HFFc6 (cell line): ENCODE measurements at regions not wholly inside any gene's neighbourhood (a gene's known extent, or its start where the extent isn't known, plus 50 kb on each side); places are given as distances from the start of the nearest gene placed in this dataset.
A peak's percentile ranks its signal among the peaks of the same experiment; 100 is the strongest.

Experiments
- DNase-seq: peaks from one replicate; pipeline ENCODE4 v3.0.0-alpha.2; 2018
- H3K27ac Mint-ChIP-seq: 2 replicates; pipeline ENCODE4 v1.8.0; 2020; ENCODE audit warnings: mild to moderate bottlenecking, mixed read lengths
- H3K27me3 Mint-ChIP-seq: 2 replicates; pipeline ENCODE4 v1.8.0; 2021; ENCODE audit warnings: mild to moderate bottlenecking, moderate library complexity, mixed read lengths; ENCODE audit not compliant: insufficient read depth
- H3K36me3 Mint-ChIP-seq: 2 replicates; pipeline ENCODE4 v1.8.0; 2021; ENCODE audit warnings: low read depth, mixed read lengths
- H3K4me1 Mint-ChIP-seq: 2 replicates; pipeline ENCODE4 v1.8.0; 2020; ENCODE audit warnings: low read depth, mixed read lengths
- H3K4me3 Mint-ChIP-seq: 2 replicates; pipeline ENCODE4 v1.8.0; 2020; ENCODE audit warnings: mild to moderate bottlenecking, moderate library complexity, mixed read lengths
- H3K9me3 Mint-ChIP-seq: 2 replicates; pipeline ENCODE4 v1.8.0; 2020; ENCODE audit warnings: mild to moderate bottlenecking, mixed read lengths
- TF ChIP-seq, protein P1 (sequence below): fragments of 200-600 bp; sonication (generic); IDR thresholded peaks from 2 replicates; pipeline ENCODE4 v1.5.0; 2021; ENCODE audit warnings: antibody characterized with exemption, mild to moderate bottlenecking

GRCh38 chr3:72044231-72044855 lies 259.4 kb upstream of the PROK2 start:
- no peak overlapping the region for H3K4me3 Mint-ChIP-seq
- peaks cover 9% of the 10 kb centered on the region for H3K4me1 Mint-ChIP-seq
- H3K9me3 Mint-ChIP-seq: no peaks in the 10 kb centered on the region
- no peaks in the 10 kb centered on the region for H3K36me3 Mint-ChIP-seq
- TF ChIP-seq, protein P1, sequence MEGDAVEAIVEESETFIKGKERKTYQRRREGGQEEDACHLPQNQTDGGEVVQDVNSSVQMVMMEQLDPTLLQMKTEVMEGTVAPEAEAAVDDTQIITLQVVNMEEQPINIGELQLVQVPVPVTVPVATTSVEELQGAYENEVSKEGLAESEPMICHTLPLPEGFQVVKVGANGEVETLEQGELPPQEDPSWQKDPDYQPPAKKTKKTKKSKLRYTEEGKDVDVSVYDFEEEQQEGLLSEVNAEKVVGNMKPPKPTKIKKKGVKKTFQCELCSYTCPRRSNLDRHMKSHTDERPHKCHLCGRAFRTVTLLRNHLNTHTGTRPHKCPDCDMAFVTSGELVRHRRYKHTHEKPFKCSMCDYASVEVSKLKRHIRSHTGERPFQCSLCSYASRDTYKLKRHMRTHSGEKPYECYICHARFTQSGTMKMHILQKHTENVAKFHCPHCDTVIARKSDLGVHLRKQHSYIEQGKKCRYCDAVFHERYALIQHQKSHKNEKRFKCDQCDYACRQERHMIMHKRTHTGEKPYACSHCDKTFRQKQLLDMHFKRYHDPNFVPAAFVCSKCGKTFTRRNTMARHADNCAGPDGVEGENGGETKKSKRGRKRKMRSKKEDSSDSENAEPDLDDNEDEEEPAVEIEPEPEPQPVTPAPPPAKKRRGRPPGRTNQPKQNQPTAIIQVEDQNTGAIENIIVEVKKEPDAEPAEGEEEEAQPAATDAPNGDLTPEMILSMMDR: no peak
- H3K27ac Mint-ChIP-seq: no peak overlapping the region
- H3K27me3 Mint-ChIP-seq: peaks cover 26% of the 10 kb centered on the region
- peak; percentile 28 for DNase-seq

GRCh38 chr3:72043204-72044133 lies 258.5 kb upstream of the PROK2 start:
- Mint-ChIP-seq H3K4me3 (no peak overlapping the region), H3K27me3 (peaks cover 24% of the 10 kb centered on the region), H3K9me3 (no peaks in the 10 kb centered on the region), H3K36me3 (no peaks in the 10 kb centered on the region), H3K4me1 (peaks cover 9% of the 10 kb centered on the region), H3K27ac (no peak overlapping the region)
- TF ChIP-seq, protein P1: no peak
- no peak for DNase-seq

- no peaks in the 10 kb centered on the region; the same call in 1 of the 2 replicates for H3K9me3 Mint-ChIP-seq
- peaks cover 20% of the 10 kb centered on the region for H3K27me3 Mint-ChIP-seq
- peaks cover 9% of the 10 kb centered on the region for H3K4me1 Mint-ChIP-seq
- H3K4me3 Mint-ChIP-seq: no peak overlapping the region
- peak; percentile 13 for DNase-seq
- H3K36me3 Mint-ChIP-seq: no peaks in the 10 kb centered on the region
- TF ChIP-seq, protein P1: no peak
- no peak overlapping the region for H3K27ac Mint-ChIP-seq
Observed at GRCh38 chr3:72042397-72043203, 257.7 kb upstream of the PROK2 start.

DNA sequence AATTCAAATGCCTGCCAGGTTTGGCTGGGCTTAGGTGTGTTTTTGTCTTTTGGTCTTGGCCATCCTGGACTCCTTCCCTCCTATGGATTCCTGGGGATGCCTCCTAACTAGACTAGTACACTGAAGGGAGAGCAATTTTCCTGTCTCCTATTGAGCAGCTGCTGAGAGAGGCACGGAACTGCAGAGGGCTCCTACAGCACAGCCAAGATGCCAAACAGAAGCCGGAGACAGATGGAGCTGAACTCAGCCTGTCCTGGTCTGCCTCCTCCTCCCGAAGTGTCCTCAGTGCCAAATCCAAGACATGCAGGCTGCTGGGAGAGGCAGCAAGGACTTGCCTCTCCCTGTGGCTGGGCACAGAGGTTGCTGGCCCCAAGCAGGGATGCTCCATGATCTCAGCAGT lies 256.6 kb upstream of the PROK2 start:
- TF ChIP-seq, protein P1: no peak
- no peak for DNase-seq

DNA sequence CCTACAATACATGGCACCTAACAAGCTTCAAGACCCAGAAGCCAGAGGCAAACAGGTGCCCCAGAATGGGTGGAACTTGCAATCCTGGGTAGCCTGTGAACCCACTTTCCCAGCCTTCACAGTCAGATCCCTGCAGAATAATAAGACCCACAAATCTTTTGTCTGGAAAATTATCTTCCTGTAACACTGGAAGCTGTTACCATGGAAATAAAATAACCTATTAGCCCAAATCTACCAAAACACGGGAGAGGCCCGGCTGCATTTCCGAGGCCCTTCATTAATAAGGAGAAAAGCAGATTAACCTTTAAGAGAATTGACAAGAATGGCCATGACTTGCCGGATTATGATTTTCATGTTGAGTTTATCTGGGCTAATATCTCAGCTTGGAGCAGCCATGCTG lies 256.1 kb upstream of the PROK2 start:
- peaks cover 9% of the 10 kb centered on the region for H3K4me1 Mint-ChIP-seq
- no peaks in the 10 kb centered on the region for H3K36me3 Mint-ChIP-seq
- peaks cover 16% of the 10 kb centered on the region for H3K27me3 Mint-ChIP-seq

More for the DNA sequence above, 256.6 kb upstream of the PROK2 start:
- Mint-ChIP-seq H3K27ac (no peak overlapping the region), H3K4me3 (no peak overlapping the region), H3K4me1 (peaks cover 9% of the 10 kb centered on the region), H3K36me3 (no peaks in the 10 kb centered on the region), H3K9me3 (no peaks in the 10 kb centered on the region; the same call in 1 of the 2 replicates), H3K27me3 (peaks cover 19% of the 10 kb centered on the region)

More for the DNA sequence above, 256.1 kb upstream of the PROK2 start:
- no peak overlapping the region for H3K27ac Mint-ChIP-seq
- no peak for DNase-seq
- TF ChIP-seq, protein P1: no peak
- no peak overlapping the region for H3K4me3 Mint-ChIP-seq
- no peaks in the 10 kb centered on the region; the same call in 1 of the 2 replicates for H3K9me3 Mint-ChIP-seq
